SK-N-SH (cell line): ENCODE measurements at regions not wholly inside any gene's neighbourhood (a gene's known extent, or its start where the extent isn't known, plus 50 kb on each side); places are given as distances from the start of the nearest gene placed in this dataset.

Experiments used
- CTCF ChIA-PET: fragments of 300-600, 350-600 bp; formaldehyde crosslinking; extraction: SDS; loops from one replicate; lab custom pipeline; 2021; lab: Yijun Ruan, JAX
- POLR2A ChIA-PET: fragments of 350-600 bp; sonication (Branson Sonifier 250); formaldehyde crosslinking; extraction: SDS; loops from one replicate; lab custom pipeline; 2020; ENCODE audit warnings: antibody characterized with exemption, inconsistent platforms; lab: Yijun Ruan, JAX
- DNase-seq: peaks from one replicate; pipeline ENCODE4 v3.0.0; 2012
- H2AFZ ChIP-seq: fragments of 200-600 bp; sonication (generic); 2 replicates; pipeline ENCODE4 v1.8.1; 2016; ENCODE audit warnings: antibody characterized with exemption, mild to moderate bottlenecking, low read depth
- H3F3A ChIP-seq: fragments of 200-600 bp; sonication (generic); replicated peaks from 2 replicates; pipeline ENCODE3; 2016; ENCODE audit warnings: antibody characterized with exemption, mild to moderate bottlenecking; ENCODE audit not compliant: insufficient read depth
- H3K27ac ChIP-seq, 2 experiments: fragments of 200-500 bp in 1 of 2; fragments of 200-600 bp in 1 of 2; sonication (Bioruptor generic) in 1 of 2; sonication (generic), shearing (Covaris generic) in 1 of 2; 2 replicates each; pipeline versions ENCODE4 v1.5.1 to v1.6.1; 2014 to 2016; ENCODE audit warnings: low read depth in 2 of 2, inconsistent platforms in 1 of 2, low read length in 1 of 2, mild to moderate bottlenecking in 1 of 2, mixed read lengths in 1 of 2
- H3K27me3 ChIP-seq: fragments of 200-600 bp; sonication (generic), shearing (Covaris generic); 2 replicates; pipeline ENCODE4 v1.6.1; 2016; ENCODE audit warnings: mixed run types; ENCODE audit not compliant: insufficient read depth
- H3K36me3 ChIP-seq, 2 experiments: fragments of 200-500 bp in 1 of 2; fragments of 200-600 bp in 1 of 2; sonication (Bioruptor generic) in 1 of 2; sonication (generic) in 1 of 2; replicated peaks in 1 of 2; 2 replicates each; pipeline versions ENCODE3 to v1.5.1; 2014 to 2016; ENCODE audit warnings: low read length in 1 of 2, mild to moderate bottlenecking in 1 of 2; ENCODE audit not compliant: insufficient read depth in 2 of 2, control insufficient read depth in 1 of 2
- H3K4me1 ChIP-seq, 2 experiments: fragments of 200-500 bp in 1 of 2; fragments of 200-600 bp in 1 of 2; sonication (Bioruptor generic) in 1 of 2; sonication (generic), shearing (Covaris generic) in 1 of 2; 2 replicates each; pipeline versions ENCODE4 v1.5.1 to v1.6.1; 2014 to 2016; ENCODE audit warnings: low read depth in 1 of 2, low read length in 1 of 2, mixed run types in 1 of 2; ENCODE audit not compliant: insufficient read depth in 2 of 2, control insufficient read depth in 1 of 2
- H3K4me2 ChIP-seq: fragments of 200-600 bp; sonication (generic), shearing (Covaris generic); 2 replicates; pipeline ENCODE4 v1.6.1; 2017; ENCODE audit warnings: mixed run types
- H3K4me3 ChIP-seq, 2 experiments: fragments of 200-500 bp in 1 of 2; fragments of 200-600 bp in 1 of 2; sonication (Bioruptor generic) in 1 of 2; sonication (generic), shearing (Covaris generic) in 1 of 2; 2 replicates each; pipeline versions ENCODE4 v1.5.1 to v1.8.1; 2014 to 2016; ENCODE audit warnings: low read depth in 2 of 2, inconsistent platforms in 1 of 2, low read length in 1 of 2, mild to moderate bottlenecking in 1 of 2, mixed read lengths in 1 of 2, moderate library complexity in 1 of 2
- H3K79me2 ChIP-seq: fragments of 200-600 bp; sonication (generic); 2 replicates; pipeline ENCODE4 v1.8.1; 2017; ENCODE audit warnings: mild to moderate bottlenecking; ENCODE audit not compliant: insufficient read depth
- H3K9ac ChIP-seq: fragments of 200-600 bp; sonication (generic); 2 replicates; pipeline ENCODE4 v1.6.1; 2017; ENCODE audit warnings: mixed run types
- H3K9me2 ChIP-seq: fragments of 200-600 bp; sonication (generic); 2 replicates; pipeline ENCODE4 v1.6.1; 2017; ENCODE audit warnings: mixed run types
- H3K9me3 ChIP-seq: fragments of 200-600 bp; sonication (generic); 2 replicates; pipeline ENCODE4 v1.6.1; 2017; ENCODE audit warnings: mixed run types, mild to moderate bottlenecking, moderate library complexity
- H4K20me1 ChIP-seq: fragments of 200-600 bp; sonication (generic); 2 replicates; pipeline ENCODE4 v1.6.1; 2017; ENCODE audit warnings: mild to moderate bottlenecking, mixed run types; ENCODE audit not compliant: insufficient read depth
- CHD2 ChIP-seq: fragments of 150-350 bp; IDR thresholded peaks from 2 replicates; pipeline ENCODE4 v1.6.1; 2018; ENCODE audit warnings: low read length; ENCODE audit not compliant: partially characterized antibody
- ELF1 ChIP-seq: IDR thresholded peaks from 2 replicates; pipeline ENCODE4 v1.4.0; 2012
- EP300 ChIP-seq, 2 experiments: IDR thresholded peaks; 2 replicates each; pipeline versions ENCODE4 v1.4.0 to v1.6.1; 2012; ENCODE audit warnings: borderline replicate concordance in 1 of 2, low read depth in 1 of 2, low read length in 1 of 2
- FOSL2 ChIP-seq: IDR thresholded peaks from 2 replicates; pipeline ENCODE4 v1.4.0; 2012; ENCODE audit warnings: low read depth, mild to moderate bottlenecking, moderate library complexity, borderline replicate concordance
- FOXJ3 ChIP-seq: sonication (generic); formaldehyde crosslinking; IDR thresholded peaks from 2 replicates; pipeline ENCODE4 v1.5.1; 2020; ENCODE audit warnings: mild to moderate bottlenecking, missing genetic modification reagents
- GABPA ChIP-seq: IDR thresholded peaks from 2 replicates; pipeline ENCODE4 v1.4.0; 2012; ENCODE audit warnings: low read depth, mild to moderate bottlenecking
- JUND ChIP-seq: IDR thresholded peaks from 2 replicates; pipeline ENCODE4 v1.4.0; 2012
- POLR2AphosphoS5 ChIP-seq: IDR thresholded peaks from 2 replicates; pipeline ENCODE4 v1.6.1; 2012; ENCODE audit warnings: low read depth, low read length
- RCOR1 ChIP-seq: fragments of 150-350 bp; IDR thresholded peaks from 2 replicates; pipeline ENCODE4 v1.6.1; 2017; ENCODE audit warnings: antibody characterized with exemption, low read length
- RXRA ChIP-seq: IDR thresholded peaks from 2 replicates; pipeline ENCODE4 v1.4.0; 2012; ENCODE audit warnings: low read depth, mild to moderate bottlenecking, borderline replicate concordance
- SIN3A ChIP-seq: IDR thresholded peaks from 2 replicates; pipeline ENCODE4 v1.6.1; 2012; ENCODE audit warnings: low read depth, mild to moderate bottlenecking, low read length, moderate library complexity, borderline replicate concordance
- TCF12 ChIP-seq: IDR thresholded peaks from 2 replicates; pipeline ENCODE4 v1.4.0; 2012
- USF1 ChIP-seq: IDR thresholded peaks from 2 replicates; pipeline ENCODE4 v1.4.0; 2012; ENCODE audit warnings: low read depth, borderline replicate concordance
- WGBS: methylation state at CpG from one replicate; pipeline ENCODE4 v1.1.6; 2017; ENCODE audit warnings: low lambda C conversion rate; 5-methylcytosine and 5-hydroxymethylcytosine counted together

DNA sequence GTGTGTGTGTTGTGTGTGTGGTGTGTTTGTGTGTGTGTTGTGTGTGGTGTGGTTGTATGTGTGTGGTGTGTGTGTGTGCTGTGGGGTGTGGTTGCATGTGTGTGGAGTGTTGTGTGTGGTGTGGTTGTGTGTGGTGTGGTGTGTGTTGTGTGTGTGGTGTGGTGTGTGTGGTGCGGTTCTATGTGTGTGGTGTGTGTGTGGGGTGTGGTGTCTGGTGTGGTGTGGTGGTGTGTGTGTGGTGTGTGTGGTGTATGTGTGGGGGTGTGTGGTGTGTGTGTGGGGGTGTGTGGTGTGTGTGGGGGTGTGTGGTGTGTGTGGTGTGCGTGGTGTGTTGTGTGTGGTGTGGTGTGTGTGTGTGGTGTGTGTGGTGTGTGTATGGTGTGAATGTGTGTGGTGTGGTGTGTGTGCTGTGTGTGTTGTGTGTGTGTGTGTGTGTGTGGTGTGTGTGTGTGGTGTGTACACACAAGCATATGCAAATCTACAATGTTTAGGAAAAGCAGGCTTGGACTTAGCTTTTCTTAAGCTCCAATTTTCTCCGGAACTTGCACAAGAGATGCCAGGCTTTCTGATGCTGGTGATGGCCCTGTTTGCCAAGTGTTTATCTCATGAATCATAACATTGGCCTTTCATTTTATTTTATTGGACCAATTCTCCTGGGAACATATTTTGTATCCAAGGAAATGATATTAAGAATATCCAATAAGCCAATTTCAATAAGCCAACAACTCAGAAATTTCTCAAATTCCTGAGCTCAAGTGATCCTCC lies 148.7 kb downstream of the SPATA18 start:
- Histone ChIP-seq H3K36me3 (no peaks in the 10 kb centered on the region), H2AFZ (no peak overlapping the region), H3K4me3 (no peak overlapping the region), H3K9ac (no peak overlapping the region), H3K9me2 (no peaks in the 10 kb centered on the region), H3F3A (no peaks in the 10 kb centered on the region), H3K4me2 (no peak overlapping the region), H4K20me1 (no peaks in the 10 kb centered on the region), H3K4me1 (no peaks in the 10 kb centered on the region), H3K79me2 (no peaks in the 10 kb centered on the region), H3K27me3 (no peaks in the 10 kb centered on the region), H3K27ac (no peak overlapping the region), H3K9me3 (no peaks in the 10 kb centered on the region)
- 57% methylated on average over 3 of the region's 3 CpGs for whole genome bisulfite sequencing
- ChIA-PET CTCF (no interaction called here), POLR2A (no interaction called here)
- TF ChIP-seq TCF12, result no peak
- TF ChIP-seq POLR2AphosphoS5, result no peak
- TF ChIP-seq FOSL2, result no peak
- TF ChIP-seq RCOR1, result no peak
- TF ChIP-seq JUND, result no peak
- TF ChIP-seq SIN3A, result no peak
- no peak for DNase-seq

- no peak overlapping the region for H2AFZ ChIP-seq
- no peaks in the 10 kb centered on the region for H3K79me2 ChIP-seq
- H3K9ac ChIP-seq, result no peak overlapping the region
- CTCF ChIA-PET, result no interaction called here
- H3K9me3 ChIP-seq, result no peaks in the 10 kb centered on the region
- H3K9me2 ChIP-seq, result no peaks in the 10 kb centered on the region
- no peak overlapping the region for H3K27ac ChIP-seq
- H3K4me1 ChIP-seq, result no peaks in the 10 kb centered on the region
- no peaks in the 10 kb centered on the region for H3K36me3 ChIP-seq
- POLR2A ChIA-PET, result no interaction called here
- H3K27me3 ChIP-seq, result no peaks in the 10 kb centered on the region
- H4K20me1 ChIP-seq, result no peaks in the 10 kb centered on the region
- TF ChIP-seq POLR2AphosphoS5 (no peak), CHD2 (no peak), RXRA (no peak), SIN3A (no peak), GABPA (no peak), USF1 (no peak), ELF1 (no peak), EP300 (IDR thresholded peaks at IDR 0.05; ENCODE audit: borderline replicate concordance in 1 of 2, low read depth in 1 of 2, low read length in 1 of 2) (no peak), FOXJ3 (CRISPR knock-in tag) (no peak)
- TF ChIP-seq, all 33 proteins: peak for 0
- no peaks in the 10 kb centered on the region for H3F3A ChIP-seq
- DNase-seq, result no peak
- no peak overlapping the region for H3K4me3 ChIP-seq
- no peak overlapping the region for H3K4me2 ChIP-seq
- WGBS, result 49% methylated on average over 4 of the region's 4 CpGs
These were observed 149.2 kb downstream of the SPATA18 start for GRCh38 chr4:52200339-52200725.
